Tibial artery (tissue), 4 donors: ENCODE measurements at regions not wholly inside any gene's neighbourhood (a gene's known extent, or its start where the extent isn't known, plus 50 kb on each side); places are given as distances from the start of the nearest gene placed in this dataset.

ENCODE experiments used
- DNase-seq, 2 donors: peaks; one replicate each; pipeline ENCODE4 v3.0.0-alpha.2; 2019
- H3K27ac ChIP-seq, 2 donors: fragments of 200-600 bp; sonication (generic) in 1 of 2; 1 replicate in 1 of 2; 2 replicates in 1 of 2; pipeline ENCODE4 v1.5.1; 2018 to 2019; ENCODE audit warnings: mild to moderate bottlenecking in 1 of 2
- H3K27me3 ChIP-seq, 2 donors: fragments of 200-600 bp; sonication (generic) in 1 of 2; one replicate each; pipeline versions ENCODE4 v1.5.1 to v1.6.0; 2016 to 2019
- H3K36me3 ChIP-seq, 3 donors: fragments of 200-600 bp; sonication (generic) in 2 of 3; one replicate each; pipeline ENCODE4 v1.5.1; 2016 to 2019; ENCODE audit warnings: mild to moderate bottlenecking in 2 of 3
- H3K4me1 ChIP-seq, 4 donors: fragments of 200-600 bp; sonication (generic) in 2 of 4; 1 replicate in 3 of 4; 2 replicates in 1 of 4; pipeline ENCODE4 v1.5.1; 2016 to 2019
- H3K4me3 ChIP-seq, 2 donors: fragments of 200-600 bp; sonication (generic) in 1 of 2; 1 replicate in 1 of 2; 2 replicates in 1 of 2; pipeline ENCODE4 v1.5.1; 2018 to 2019; ENCODE audit warnings: mild to moderate bottlenecking in 2 of 2
- H3K9me3 ChIP-seq, 3 donors: fragments of 200-600 bp; sonication (generic) in 1 of 3; one replicate each; pipeline ENCODE4 v1.5.1; 2016 to 2019
- intact Hi-C: fragments of 100-400 bp; cut with DNase I; formaldehyde crosslinking; loops from one replicate; pipeline ENCODE4 v1.15.0; 2023; ENCODE audit warnings: low total_unique reads
- TF ChIP-seq, protein P1 (sequence below), 2 experiments: fragments of 200-600 bp in 1 of 2; fragments of 450-650 bp in 1 of 2; IDR thresholded peaks; one replicate each; pipeline ENCODE4 v1.5.1; 2017 to 2019; ENCODE audit warnings: antibody characterized with exemption in 2 of 2, mild to moderate bottlenecking in 1 of 2, moderate library complexity in 1 of 2

DNA sequence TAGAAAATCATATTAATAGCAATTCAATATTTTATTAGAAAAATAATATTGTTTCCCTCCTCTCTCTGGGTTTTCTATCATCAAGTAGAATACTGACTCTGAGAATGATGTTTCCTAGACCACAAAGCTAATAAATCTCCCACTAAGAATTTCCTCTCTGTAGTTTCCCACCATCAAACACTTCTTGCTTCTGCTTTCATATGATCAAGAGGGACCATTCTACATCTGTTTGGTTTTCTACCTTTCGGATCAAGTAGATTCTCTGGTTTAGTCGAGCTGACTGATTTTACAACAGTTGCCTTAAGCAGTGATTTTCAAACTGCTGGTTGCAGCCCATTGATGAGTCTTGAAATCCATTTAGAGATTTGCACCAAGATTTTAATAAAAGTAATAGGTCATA, 240.2 kb upstream of the PTBP2 start:
- DNase-seq: no peak
- Histone ChIP-seq H3K27me3 (no peaks in the 10 kb centered on the region), H3K4me3 (no peak overlapping the region), H3K27ac (peak overlapping the region in 1 of 2 donors; percentile 42), H3K36me3 (no peaks in the 10 kb centered on the region), H3K9me3 (no peaks in the 10 kb centered on the region), H3K4me1 (peaks cover 0 to 24% (median 4%) of the 10 kb centered on the region in 4 donors)
- TF ChIP-seq, protein P1, sequence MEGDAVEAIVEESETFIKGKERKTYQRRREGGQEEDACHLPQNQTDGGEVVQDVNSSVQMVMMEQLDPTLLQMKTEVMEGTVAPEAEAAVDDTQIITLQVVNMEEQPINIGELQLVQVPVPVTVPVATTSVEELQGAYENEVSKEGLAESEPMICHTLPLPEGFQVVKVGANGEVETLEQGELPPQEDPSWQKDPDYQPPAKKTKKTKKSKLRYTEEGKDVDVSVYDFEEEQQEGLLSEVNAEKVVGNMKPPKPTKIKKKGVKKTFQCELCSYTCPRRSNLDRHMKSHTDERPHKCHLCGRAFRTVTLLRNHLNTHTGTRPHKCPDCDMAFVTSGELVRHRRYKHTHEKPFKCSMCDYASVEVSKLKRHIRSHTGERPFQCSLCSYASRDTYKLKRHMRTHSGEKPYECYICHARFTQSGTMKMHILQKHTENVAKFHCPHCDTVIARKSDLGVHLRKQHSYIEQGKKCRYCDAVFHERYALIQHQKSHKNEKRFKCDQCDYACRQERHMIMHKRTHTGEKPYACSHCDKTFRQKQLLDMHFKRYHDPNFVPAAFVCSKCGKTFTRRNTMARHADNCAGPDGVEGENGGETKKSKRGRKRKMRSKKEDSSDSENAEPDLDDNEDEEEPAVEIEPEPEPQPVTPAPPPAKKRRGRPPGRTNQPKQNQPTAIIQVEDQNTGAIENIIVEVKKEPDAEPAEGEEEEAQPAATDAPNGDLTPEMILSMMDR (IDR thresholded peaks at IDR 0.05): no peak
- intact Hi-C loops: no loop called here

DNA sequence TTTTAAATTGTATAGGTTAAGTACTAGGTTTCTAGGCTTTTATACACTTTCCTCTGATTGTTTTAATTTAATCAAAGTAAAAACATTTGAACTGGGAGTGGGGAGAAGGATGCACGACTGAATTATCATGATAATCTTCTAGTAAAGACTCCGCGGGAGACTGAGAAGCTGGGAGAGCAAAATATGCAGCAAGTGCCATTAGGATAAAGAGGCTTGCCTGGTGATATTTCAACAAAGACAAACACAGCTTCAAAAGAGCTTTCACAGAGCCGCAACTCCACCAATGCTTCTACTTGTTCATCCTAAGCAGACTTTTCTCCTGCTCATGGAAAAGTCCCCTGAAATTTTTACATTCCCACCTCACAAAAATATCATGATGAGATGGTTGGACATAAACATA, 239.0 kb upstream of the PTBP2 start:
- H3K9me3 ChIP-seq: no peaks in the 10 kb centered on the region
- H3K27ac ChIP-seq: peak overlapping the region in 1 of 2 donors; percentile 42
- H3K36me3 ChIP-seq: no peaks in the 10 kb centered on the region
- peaks cover 0 to 27% (median 10%) of the 10 kb centered on the region in 4 donors for H3K4me1 ChIP-seq
- H3K27me3 ChIP-seq: no peaks in the 10 kb centered on the region
- H3K4me3 ChIP-seq: peak overlapping the region in 1 of 2 donors; percentile 29
- DNase-seq: no peak
- intact Hi-C loops: no loop called here
- TF ChIP-seq, protein P1 (IDR thresholded peaks at IDR 0.05): no peak

DNA sequence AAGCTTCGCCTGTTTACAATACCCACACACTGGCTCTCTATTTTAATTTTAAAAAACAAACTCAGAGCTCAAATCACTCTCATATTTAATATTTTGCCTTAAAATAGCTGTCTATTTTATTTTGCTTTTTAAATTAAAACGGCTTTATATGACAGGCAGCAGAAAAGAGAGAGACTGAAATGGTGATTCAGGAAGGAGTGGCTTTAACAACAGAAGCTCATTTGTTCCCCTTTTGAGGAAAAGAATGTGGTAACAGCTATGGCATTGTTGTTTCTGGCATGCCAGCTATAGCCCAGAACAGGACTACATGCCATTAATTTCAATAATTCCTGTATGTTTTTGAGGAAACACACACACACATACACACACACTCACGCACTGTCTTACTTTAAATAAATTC, 234.2 kb upstream of the PTBP2 start:
- peak overlapping the region; percentile 2 to 61 for H3K27ac ChIP-seq
- H3K4me3 ChIP-seq: peak overlapping the region in 1 of 2 donors; percentile 23
- H3K36me3 ChIP-seq: no peaks in the 10 kb centered on the region
- H3K27me3 ChIP-seq: no peaks in the 10 kb centered on the region
- DNase-seq: no peak
- H3K9me3 ChIP-seq: no peaks in the 10 kb centered on the region
- H3K4me1 ChIP-seq: peaks cover 0 to 29% (median 8%) of the 10 kb centered on the region in 4 donors
- TF ChIP-seq, protein P1 (IDR thresholded peaks at IDR 0.05): no peak
- intact Hi-C loops: no loop called here

DNA sequence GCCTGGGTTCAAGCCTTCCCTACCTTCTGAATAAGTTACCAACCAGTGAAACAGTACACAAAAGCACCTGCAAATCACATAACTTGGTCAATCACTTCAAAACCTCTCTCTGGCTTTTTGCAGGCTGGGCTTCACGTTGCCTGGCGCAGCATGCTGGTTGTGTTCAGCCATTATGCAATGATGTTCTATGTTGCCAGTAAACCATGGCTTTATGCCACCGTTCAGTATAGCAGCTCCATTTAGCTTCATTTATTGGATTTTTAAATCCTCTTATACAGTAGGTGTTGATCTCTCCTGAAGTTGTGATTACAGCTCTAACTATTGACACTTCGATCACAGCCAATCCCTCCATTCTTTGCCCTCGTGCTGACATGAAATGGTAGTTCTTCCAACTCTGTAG, 233.6 kb upstream of the PTBP2 start:
- Histone ChIP-seq H3K27me3 (no peaks in the 10 kb centered on the region), H3K27ac (peak overlapping the region; percentile 2 to 61), H3K36me3 (no peaks in the 10 kb centered on the region), H3K9me3 (no peaks in the 10 kb centered on the region), H3K4me1 (peaks cover 0 to 29% (median 8%) of the 10 kb centered on the region in 4 donors), H3K4me3 (no peak overlapping the region)
- intact Hi-C loops: no loop called here
- peak; percentile 24 to 65 for DNase-seq
- TF ChIP-seq, protein P1 (IDR thresholded peaks at IDR 0.05): no peak

DNA sequence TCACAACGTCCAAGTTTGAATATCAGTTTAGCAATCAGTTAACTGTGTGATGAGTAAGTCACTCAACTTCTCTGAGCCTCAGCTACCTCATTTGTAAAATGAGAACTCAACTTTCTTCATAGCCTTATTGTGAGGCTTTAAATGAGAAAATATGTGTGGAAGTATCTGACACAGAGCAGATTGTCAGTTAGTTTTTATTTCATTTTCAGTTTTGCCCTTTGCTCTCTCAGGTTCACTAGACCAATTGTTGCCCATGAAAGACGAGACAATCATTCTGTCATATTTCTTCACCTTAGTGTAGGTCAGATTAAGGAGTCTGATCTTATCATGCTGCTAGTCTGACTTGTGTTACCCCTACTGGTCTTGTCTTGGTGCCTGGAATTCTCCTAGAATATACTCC, 232.8 kb upstream of the PTBP2 start:
- TF ChIP-seq, protein P1 (IDR thresholded peaks at IDR 0.05): no peak
- Histone ChIP-seq H3K4me1 (peaks cover 0 to 29% (median 8%) of the 10 kb centered on the region in 4 donors), H3K4me3 (no peak overlapping the region), H3K27me3 (no peaks in the 10 kb centered on the region), H3K9me3 (no peaks in the 10 kb centered on the region), H3K36me3 (no peaks in the 10 kb centered on the region), H3K27ac (no peak overlapping the region)
- DNase-seq: no peak
- intact Hi-C loops: no loop called here

DNA sequence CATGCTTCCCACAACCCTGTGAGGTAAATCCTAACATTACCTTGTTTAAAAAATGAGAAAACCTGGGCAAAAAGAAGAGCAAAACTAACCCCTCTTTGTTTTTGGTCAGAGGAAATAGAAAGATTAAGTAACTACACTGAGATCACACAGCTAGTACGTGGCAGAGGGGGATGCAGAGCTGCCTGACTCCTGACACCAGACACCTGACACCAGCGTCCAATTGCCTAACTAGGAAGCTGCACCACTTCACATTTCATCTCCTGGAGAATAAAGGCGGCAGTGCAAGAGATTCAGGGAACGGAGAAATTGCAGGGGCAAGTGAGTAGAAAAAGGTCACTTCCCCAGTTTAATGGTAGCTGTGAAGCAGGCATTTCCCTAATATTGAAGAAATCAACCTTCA, 229.3 kb upstream of the PTBP2 start:
- Histone ChIP-seq H3K27ac (no peak overlapping the region), H3K36me3 (no peaks in the 10 kb centered on the region), H3K27me3 (no peaks in the 10 kb centered on the region), H3K4me3 (no peak overlapping the region), H3K9me3 (no peaks in the 10 kb centered on the region), H3K4me1 (peaks cover 0 to 14% (median 3%) of the 10 kb centered on the region in 4 donors)
- no peak for DNase-seq
- intact Hi-C loops: no loop called here
- TF ChIP-seq, protein P1 (IDR thresholded peaks at IDR 0.05): no peak
